ENCODE measurements at regions not wholly inside any gene's neighbourhood (a gene's known extent, or its start where the extent isn't known, plus 50 kb on each side); places are given as distances from the start of the nearest gene placed in this dataset.

GRCh38 chr16:13742928-13743327 lies 177.0 kb upstream of the ERCC4 start:
- intact Hi-C loops (cut with DNase I): no loop called here
- DNase-seq (no peak), ATAC-seq (ENCODE audit: poor library complexity) (no peak)

GRCh38 chr16:13743571-13743970 lies 176.4 kb upstream of the ERCC4 start:
- DNase-seq (no peak), ATAC-seq (ENCODE audit: poor library complexity) (no peak)
- intact Hi-C loops (cut with DNase I): no loop called here

GRCh38 chr16:13756411-13757140 lies 163.4 kb upstream of the ERCC4 start:
- DNase-seq (no peak), ATAC-seq (ENCODE audit: poor library complexity) (no peak)
- intact Hi-C loops (cut with DNase I): no loop called here

DNA sequence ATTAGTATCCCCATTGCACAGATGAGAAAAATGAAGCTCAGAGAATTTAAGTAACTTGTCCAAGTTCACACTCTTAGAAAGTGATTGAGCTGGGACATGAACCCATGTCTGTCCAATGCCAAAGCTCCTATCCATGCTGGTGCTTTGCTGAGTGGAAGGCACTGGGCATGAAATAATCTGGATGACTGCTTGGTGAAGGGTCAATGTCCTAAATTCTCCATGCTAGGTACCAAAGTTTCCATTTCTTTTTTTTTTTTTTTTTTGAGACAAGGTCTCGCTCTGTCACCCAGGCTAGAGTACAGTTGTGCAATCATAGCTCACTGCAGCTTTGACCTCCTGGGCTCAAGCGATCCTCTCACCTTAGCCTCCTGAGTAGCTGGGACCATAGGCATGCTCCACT lies 153.6 kb upstream of the ERCC4 start:
- ATAC-seq (ENCODE audit: poor library complexity) (no peak), DNase-seq (no peak)
- intact Hi-C loops (cut with DNase I): no loop called here

DNA sequence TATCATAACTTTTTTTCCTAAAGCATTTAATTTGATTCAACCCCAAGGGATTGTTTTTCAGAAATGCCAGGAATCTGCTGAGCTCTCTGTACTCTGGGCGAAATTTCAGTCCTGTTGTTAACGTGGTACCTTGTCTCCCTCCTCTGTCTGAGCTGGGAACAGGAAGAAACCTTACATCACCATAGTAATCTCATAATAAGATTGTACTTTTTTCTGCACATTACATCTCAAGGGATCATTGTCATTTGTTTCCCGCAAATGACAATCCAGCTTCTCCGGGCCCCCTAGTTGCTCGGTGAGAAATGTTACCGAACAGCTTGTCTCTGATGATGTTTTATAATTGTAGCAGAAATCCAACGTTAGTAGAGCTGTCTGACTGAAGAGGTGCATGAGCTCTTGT lies 152.7 kb upstream of the ERCC4 start:
- DNase-seq (no peak), ATAC-seq (ENCODE audit: poor library complexity) (no peak)
- intact Hi-C loops (cut with DNase I): no loop called here

DNA sequence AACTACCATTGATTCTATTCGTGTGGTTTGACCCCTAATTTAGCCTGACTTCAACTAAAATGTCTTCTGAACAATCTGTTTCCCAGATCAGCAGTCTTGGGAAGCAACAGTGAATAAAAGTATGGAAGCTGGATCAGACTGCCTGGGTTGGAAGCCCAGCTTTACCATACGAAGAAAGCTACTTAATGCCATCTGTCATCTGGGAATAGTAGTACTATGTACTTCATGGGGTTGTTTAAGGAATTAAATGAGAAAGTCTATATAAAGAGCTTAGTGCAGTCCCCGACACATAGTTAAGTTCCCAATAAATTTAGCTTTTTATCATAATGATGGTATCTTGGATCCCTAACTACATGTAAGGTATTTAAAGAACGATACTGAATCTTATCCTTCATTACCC lies 151.5 kb upstream of the ERCC4 start:
- DNase-seq (no peak), ATAC-seq (ENCODE audit: poor library complexity) (no peak)
- intact Hi-C loops (cut with DNase I): no loop called here

- intact Hi-C loops (cut with DNase I): no loop called here
- DNase-seq: no peak
- ATAC-seq (ENCODE audit: poor library complexity): no peak
Measured at GRCh38 chr16:13770436-13770835, 149.5 kb upstream of the ERCC4 start.

- no peak for ATAC-seq (ENCODE audit: poor library complexity)
- intact Hi-C loops (cut with DNase I): no loop called here
- DNase-seq: no peak
Measured at GRCh38 chr16:13772782-13773181, 147.2 kb upstream of the ERCC4 start.

GRCh38 chr16:13779676-13780075 lies 140.3 kb upstream of the ERCC4 start:
- ATAC-seq (ENCODE audit: poor library complexity): no peak
- intact Hi-C loops (cut with DNase I): no loop called here

GRCh38 chr16:13780406-13781168 lies 139.4 kb upstream of the ERCC4 start:
- DNase-seq: no peak
- no peak for ATAC-seq (ENCODE audit: poor library complexity)
- intact Hi-C loops (cut with DNase I): no loop called here

More at GRCh38 chr16:13779676-13780075, 140.3 kb upstream of the ERCC4 start:
- no peak for DNase-seq

- intact Hi-C loops (cut with DNase I): no loop called here
- no peak for DNase-seq
- no peak for ATAC-seq (ENCODE audit: poor library complexity)
Measured at GRCh38 chr16:13781169-13781564, 138.8 kb upstream of the ERCC4 start.

DNA sequence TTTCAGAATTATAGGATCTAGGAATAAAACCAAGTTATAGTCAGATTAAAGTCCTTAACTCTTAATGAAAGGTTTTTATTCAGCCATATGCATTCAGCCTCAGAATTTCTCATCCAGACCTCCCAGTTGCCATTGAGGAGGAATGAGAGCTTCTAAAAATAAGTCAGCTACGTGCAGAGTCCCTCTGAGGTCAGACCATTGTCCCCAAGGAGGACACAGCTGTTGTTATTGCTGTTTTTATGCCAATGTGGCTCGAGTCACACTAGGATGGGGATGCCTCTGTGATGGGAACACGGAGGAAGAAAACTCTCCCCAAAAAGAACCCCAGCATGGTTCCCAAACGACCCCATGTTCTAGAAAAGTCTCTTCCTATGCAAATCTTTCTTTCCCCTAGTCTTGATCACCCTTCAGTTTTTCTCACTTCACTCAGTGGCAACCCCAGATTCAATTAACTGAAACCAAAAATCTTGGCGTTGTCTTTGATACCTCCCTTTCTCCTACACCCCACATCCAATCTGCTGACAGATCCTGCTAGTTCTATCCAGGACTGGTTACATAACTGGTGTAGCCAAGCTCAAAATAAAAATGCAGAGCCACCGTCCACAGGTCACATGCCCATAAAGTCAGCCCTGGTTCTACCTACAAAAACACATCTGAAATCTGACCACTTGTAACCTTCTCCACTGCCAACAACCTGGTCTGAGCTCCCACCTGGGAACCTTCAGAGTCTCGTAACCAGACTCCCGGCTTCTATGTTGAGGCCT lies 138.2 kb upstream of the ERCC4 start:
- intact Hi-C loops (cut with DNase I): no loop called here
- peak; percentile 67 for ATAC-seq (ENCODE audit: poor library complexity)
- DNase-seq: no peak

DNA sequence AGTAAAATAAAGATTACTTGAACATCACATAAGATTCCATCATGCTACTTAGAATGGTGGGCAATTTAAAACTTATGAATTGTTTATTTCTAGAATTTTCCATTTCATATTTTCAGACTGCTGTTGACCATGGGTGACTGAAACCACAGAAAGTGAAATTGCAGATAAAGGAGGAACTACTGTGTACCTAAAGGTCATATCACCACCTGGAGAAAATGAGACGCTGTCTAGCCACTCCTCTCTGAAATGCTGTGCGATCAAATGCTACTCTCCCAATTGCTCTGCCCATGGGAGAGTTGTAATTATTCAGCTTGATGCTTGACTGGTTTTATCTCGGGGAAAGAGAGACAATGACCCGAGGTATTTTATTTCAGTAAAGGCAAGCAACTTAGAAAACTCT lies 128.9 kb upstream of the ERCC4 start:
- no peak for DNase-seq

DNA sequence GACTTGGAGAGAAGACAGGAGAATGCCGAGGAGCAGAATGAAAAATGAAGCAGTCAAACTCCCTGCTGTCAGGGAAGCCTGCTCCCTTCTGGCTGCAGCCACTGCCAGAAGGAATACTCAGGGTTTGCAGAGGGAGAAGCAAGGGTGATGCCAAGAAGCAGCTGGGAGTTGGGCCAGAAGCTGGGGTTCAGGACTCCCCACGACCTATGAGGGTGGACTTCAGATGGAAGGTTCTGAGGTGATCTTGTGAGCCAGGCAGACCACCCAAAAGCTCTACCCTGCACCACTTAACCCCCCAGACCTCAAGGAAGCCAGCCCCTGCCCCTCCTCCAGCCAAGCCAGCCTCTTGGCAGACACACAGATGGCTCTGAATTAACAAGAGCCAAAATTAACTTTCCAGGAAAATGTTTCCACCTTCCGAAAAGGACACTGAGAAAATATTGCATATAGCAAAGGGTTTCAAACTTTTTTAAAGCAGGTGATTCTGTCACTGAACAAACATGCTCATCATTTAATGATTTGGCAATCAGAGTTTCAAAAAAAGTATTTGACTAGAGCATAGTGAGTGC lies 126.0 kb upstream of the ERCC4 start:
- peak; percentile 75 for ATAC-seq (ENCODE audit: poor library complexity)
- DNase-seq: no peak
- intact Hi-C loops (cut with DNase I): no loop called here

More for the DNA sequence above, 128.9 kb upstream of the ERCC4 start:
- intact Hi-C loops (cut with DNase I): no loop called here
- ATAC-seq (ENCODE audit: poor library complexity): no peak

DNA sequence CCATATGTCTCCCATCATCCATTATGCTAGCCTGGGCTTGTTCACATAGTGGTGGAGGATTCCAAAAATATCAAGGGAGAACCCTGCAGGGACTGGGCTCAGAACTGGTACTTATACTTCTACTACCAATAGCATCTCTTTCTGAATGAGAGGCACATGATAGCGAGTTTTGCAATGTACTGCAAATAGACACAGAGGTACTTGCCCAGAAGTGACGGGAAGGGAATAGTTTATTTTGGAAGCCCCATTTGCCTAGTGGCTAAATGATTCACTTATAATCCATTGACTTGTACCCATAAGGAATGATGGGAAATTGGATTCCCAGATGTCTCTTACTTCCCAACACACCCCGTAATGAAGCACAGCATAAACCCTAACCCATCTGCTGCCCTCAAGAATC lies 124.8 kb upstream of the ERCC4 start:
- ATAC-seq (ENCODE audit: poor library complexity): peak; percentile 90
- DNase-seq: no peak
- intact Hi-C loops (cut with DNase I): no loop called here

GRCh38 chr16:13797718-13798117 lies 122.2 kb upstream of the ERCC4 start:
- no peak for DNase-seq
- no peak for ATAC-seq (ENCODE audit: poor library complexity)
- intact Hi-C loops (cut with DNase I): no loop called here

- intact Hi-C loops (cut with DNase I): no loop called here
- ATAC-seq (ENCODE audit: poor library complexity): no peak
Measured at GRCh38 chr16:13798211-13798610, 121.7 kb upstream of the ERCC4 start.

GRCh38 chr16:13803974-13804373 lies 116.0 kb upstream of the ERCC4 start:
- DNase-seq (no peak), ATAC-seq (ENCODE audit: poor library complexity) (no peak)
- intact Hi-C loops (cut with DNase I): no loop called here

More at GRCh38 chr16:13798211-13798610, 121.7 kb upstream of the ERCC4 start:
- no peak for DNase-seq

- intact Hi-C loops (cut with DNase I): no loop called here
- no peak for DNase-seq
- no peak for ATAC-seq (ENCODE audit: poor library complexity)
Measured at GRCh38 chr16:13805951-13806350, 114.0 kb upstream of the ERCC4 start.
